ENCODE measurements at regions not wholly inside any gene's neighbourhood (a gene's known extent, or its start where the extent isn't known, plus 50 kb on each side); places are given as distances from the start of the nearest gene placed in this dataset.

DNA sequence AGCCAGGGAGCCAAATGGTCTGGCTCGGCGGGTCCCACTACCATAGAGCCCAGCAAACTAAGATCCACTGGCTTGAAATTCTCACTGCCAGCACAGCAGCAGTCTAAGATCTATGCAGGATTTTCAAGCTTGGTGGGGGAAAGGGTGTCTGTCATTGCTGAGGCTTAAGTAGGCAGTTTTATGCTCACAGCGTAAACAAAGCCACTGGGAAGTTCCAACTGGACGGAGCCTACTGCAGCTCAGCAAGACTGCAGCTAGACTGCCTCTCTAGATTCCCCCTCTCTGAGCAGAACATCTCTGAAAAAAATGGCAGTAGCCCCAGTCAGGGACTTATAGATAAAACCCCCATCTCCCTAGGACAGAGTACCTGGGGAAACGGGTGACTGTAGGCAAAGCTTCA, 277.6 kb upstream of the PHF14 start:
- H3K4me3 ChIP-seq = no peak overlapping the region
- H3K36me3 ChIP-seq = no peaks in the 10 kb centered on the region
- TF ChIP-seq POLR2A (IDR thresholded peaks at IDR 0.05) (no peak), POLR2AphosphoS5 (IDR thresholded peaks at IDR 0.05) (no peak)
- TF ChIP-seq, protein P1, sequence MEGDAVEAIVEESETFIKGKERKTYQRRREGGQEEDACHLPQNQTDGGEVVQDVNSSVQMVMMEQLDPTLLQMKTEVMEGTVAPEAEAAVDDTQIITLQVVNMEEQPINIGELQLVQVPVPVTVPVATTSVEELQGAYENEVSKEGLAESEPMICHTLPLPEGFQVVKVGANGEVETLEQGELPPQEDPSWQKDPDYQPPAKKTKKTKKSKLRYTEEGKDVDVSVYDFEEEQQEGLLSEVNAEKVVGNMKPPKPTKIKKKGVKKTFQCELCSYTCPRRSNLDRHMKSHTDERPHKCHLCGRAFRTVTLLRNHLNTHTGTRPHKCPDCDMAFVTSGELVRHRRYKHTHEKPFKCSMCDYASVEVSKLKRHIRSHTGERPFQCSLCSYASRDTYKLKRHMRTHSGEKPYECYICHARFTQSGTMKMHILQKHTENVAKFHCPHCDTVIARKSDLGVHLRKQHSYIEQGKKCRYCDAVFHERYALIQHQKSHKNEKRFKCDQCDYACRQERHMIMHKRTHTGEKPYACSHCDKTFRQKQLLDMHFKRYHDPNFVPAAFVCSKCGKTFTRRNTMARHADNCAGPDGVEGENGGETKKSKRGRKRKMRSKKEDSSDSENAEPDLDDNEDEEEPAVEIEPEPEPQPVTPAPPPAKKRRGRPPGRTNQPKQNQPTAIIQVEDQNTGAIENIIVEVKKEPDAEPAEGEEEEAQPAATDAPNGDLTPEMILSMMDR (IDR thresholded peaks at IDR 0.05) = no peak
- no peak for DNase-seq (ENCODE audit: low spot score in 2 of 2)
- H3K4me1 ChIP-seq = no peaks in the 10 kb centered on the region
- intact Hi-C loops (cut with DNase I; ENCODE audit: low total_unique reads) = no loop called here
- peaks cover 0 to 4% of the 10 kb centered on the region in 2 donors for H3K9me3 ChIP-seq
- no peaks in the 10 kb centered on the region for H3K27me3 ChIP-seq
- H3K27ac ChIP-seq = no peak overlapping the region

DNA sequence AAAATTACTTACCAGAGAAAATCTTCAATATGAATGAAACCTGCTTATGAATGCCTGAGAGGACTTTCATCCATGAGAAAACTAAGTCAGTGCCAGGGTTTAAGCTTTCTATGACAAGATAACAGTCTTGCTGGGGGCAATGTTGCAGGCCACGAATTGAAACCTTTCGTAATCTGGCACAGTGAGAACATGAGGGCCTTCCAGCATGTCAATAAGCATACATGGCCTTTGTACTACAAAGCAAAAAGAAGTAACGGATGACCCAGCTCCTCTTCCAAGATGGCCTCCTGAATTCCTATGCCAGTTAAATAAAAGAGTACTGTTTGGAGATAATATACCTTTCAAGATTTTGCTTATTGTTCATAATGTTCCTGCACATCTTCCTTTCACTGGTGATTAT, 270.6 kb upstream of the PHF14 start:
- no peaks in the 10 kb centered on the region for H3K4me1 ChIP-seq
- no peaks in the 10 kb centered on the region for H3K36me3 ChIP-seq
- intact Hi-C loops (cut with DNase I; ENCODE audit: low total_unique reads) = no loop called here
- peaks cover 0 to 4% of the 10 kb centered on the region in 2 donors for H3K9me3 ChIP-seq
- DNase-seq (ENCODE audit: low spot score in 2 of 2) = no peak
- TF ChIP-seq POLR2A (IDR thresholded peaks at IDR 0.05) = no peak
- TF ChIP-seq, protein P1 (IDR thresholded peaks at IDR 0.05) = no peak
- no peak for TF ChIP-seq POLR2AphosphoS5 (IDR thresholded peaks at IDR 0.05)
- H3K4me3 ChIP-seq = no peak overlapping the region
- H3K27ac ChIP-seq = no peak overlapping the region
- no peaks in the 10 kb centered on the region for H3K27me3 ChIP-seq

DNA sequence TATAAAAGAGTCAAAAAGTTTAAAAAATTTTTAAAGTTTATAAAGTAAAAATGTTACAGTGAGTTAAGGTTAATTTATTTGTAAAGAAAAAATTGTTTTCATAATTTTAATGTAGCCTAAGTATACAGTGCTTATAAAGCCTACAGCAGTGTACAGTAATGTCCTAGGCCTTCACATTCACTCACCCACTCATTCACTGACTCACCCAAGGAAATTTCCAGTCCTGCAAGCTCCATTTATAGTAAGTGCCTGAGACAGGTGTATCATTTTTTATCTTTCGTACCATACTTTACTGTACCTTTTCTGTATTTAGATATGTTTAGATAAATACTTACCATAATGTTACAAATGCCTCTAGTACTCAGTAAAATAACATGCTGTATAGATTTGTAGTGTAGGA, 269.7 kb upstream of the PHF14 start:
- DNase-seq (ENCODE audit: low spot score in 2 of 2) = no peak
- no peaks in the 10 kb centered on the region for H3K36me3 ChIP-seq
- H3K27ac ChIP-seq = no peak overlapping the region
- no peaks in the 10 kb centered on the region for H3K4me1 ChIP-seq
- no peak overlapping the region for H3K4me3 ChIP-seq
- TF ChIP-seq, protein P1 (IDR thresholded peaks at IDR 0.05) = no peak
- TF ChIP-seq POLR2AphosphoS5 (IDR thresholded peaks at IDR 0.05) (no peak), POLR2A (IDR thresholded peaks at IDR 0.05) (no peak)
- no peaks in the 10 kb centered on the region for H3K27me3 ChIP-seq
- intact Hi-C loops (cut with DNase I; ENCODE audit: low total_unique reads) = no loop called here
- H3K9me3 ChIP-seq = peaks cover 0 to 4% of the 10 kb centered on the region in 2 donors

DNA sequence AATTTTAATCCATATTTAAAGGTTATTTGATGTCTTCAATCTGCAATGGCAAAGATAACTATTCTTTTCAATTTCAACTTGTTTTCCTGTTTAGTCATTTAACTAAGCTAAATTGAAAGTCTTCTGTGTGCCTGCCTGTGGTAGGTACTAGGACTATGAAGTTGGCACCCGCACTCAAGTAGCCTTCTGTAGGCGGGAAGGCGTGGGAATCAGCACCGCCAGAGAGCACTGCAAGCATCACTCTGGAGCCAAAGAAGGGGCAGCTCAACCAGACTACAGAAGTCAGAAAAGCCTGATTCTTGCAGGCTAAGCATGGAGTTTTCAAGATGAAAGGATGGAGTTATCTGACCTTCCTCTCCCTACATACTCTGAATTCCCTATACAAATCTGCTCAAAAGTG, 269.0 kb upstream of the PHF14 start:
- Histone ChIP-seq H3K4me3 (no peak overlapping the region), H3K36me3 (peaks cover 4% of the 10 kb centered on the region), H3K9me3 (peaks cover 0 to 4% of the 10 kb centered on the region in 2 donors), H3K4me1 (no peaks in the 10 kb centered on the region), H3K27ac (no peak overlapping the region), H3K27me3 (no peaks in the 10 kb centered on the region)
- no peak for DNase-seq (ENCODE audit: low spot score in 2 of 2)
- intact Hi-C loops (cut with DNase I; ENCODE audit: low total_unique reads) = no loop called here
- TF ChIP-seq POLR2AphosphoS5 (IDR thresholded peaks at IDR 0.05) (no peak), POLR2A (IDR thresholded peaks at IDR 0.05) (no peak)
- TF ChIP-seq, protein P1 (IDR thresholded peaks at IDR 0.05) = no peak

DNA sequence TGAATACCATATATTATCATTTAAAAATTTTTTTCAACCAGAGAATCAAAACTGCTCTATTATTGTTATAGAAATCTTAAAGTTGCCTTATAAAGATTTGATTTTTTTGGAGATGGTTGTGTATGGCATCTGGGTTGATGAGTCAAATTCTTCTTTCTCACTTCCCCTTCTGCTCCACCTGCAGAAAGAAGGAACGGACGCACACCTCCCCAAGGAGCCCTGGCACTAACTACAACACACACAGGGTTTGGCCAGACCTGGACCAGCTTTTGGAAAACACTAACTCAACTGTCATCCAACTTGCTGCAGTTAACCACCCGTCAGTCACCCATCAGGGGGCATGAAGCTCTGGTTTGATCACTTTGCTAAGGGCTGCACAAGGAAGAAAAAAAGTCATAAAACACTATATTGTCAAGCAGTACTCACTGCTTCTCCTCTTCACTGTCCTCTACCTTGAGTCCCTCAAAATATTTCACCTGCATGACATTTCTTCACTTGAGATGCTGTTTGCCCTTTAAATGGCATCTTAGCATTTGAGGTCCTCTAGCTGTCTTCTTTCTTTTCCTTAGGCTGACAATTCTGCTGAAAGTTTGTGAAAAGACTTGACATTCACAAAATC, 266.7 kb upstream of the PHF14 start:
- intact Hi-C loops (cut with DNase I; ENCODE audit: low total_unique reads) = no loop called here
- Histone ChIP-seq H3K4me1 (no peaks in the 10 kb centered on the region), H3K4me3 (no peak overlapping the region), H3K27ac (no peak overlapping the region), H3K36me3 (peaks cover 4% of the 10 kb centered on the region), H3K27me3 (no peaks in the 10 kb centered on the region), H3K9me3 (no peaks in the 10 kb centered on the region)
- no peak for DNase-seq (ENCODE audit: low spot score in 2 of 2)
- TF ChIP-seq POLR2AphosphoS5 (IDR thresholded peaks at IDR 0.05) = no peak
- TF ChIP-seq, protein P1 (IDR thresholded peaks at IDR 0.05) = no peak
- TF ChIP-seq POLR2A (IDR thresholded peaks at IDR 0.05) = no peak
